WTC11 (cell line): ENCODE measurements at regions not wholly inside any gene's neighbourhood (a gene's known extent, or its start where the extent isn't known, plus 50 kb on each side); places are given as distances from the start of the nearest gene placed in this dataset.

Experiments used
- ATF2 ChIP-seq: sonication (generic); formaldehyde crosslinking; IDR thresholded peaks from 2 replicates; pipeline ENCODE4 v1.8.1; 2022; ENCODE audit warnings: low read depth, missing genetic modification reagents, borderline replicate concordance
- CREB1 ChIP-seq: sonication (generic); formaldehyde crosslinking; IDR thresholded peaks from 2 replicates; pipeline ENCODE4 v1.8.0; 2023; ENCODE audit warnings: mild to moderate bottlenecking, missing genetic modification reagents
- CREM ChIP-seq: sonication (generic); formaldehyde crosslinking; IDR thresholded peaks from 2 replicates; pipeline ENCODE4 v1.8.1; 2022; ENCODE audit warnings: mild to moderate bottlenecking, missing genetic modification reagents, moderate library complexity
- CTCF ChIP-seq: fragments of 200-600 bp; IDR thresholded peaks from 2 replicates; pipeline ENCODE4 v1.8.0; 2022; ENCODE audit warnings: antibody characterized with exemption
- E2F1 ChIP-seq: sonication (generic); formaldehyde crosslinking; IDR thresholded peaks from 2 replicates; pipeline ENCODE4 v1.8.0; 2022; ENCODE audit warnings: mild to moderate bottlenecking, missing genetic modification reagents
- E2F5 ChIP-seq: sonication (generic); formaldehyde crosslinking; IDR thresholded peaks from 2 replicates; pipeline ENCODE4 v1.8.1; 2022; ENCODE audit warnings: mild to moderate bottlenecking, moderate library complexity, missing genetic modification reagents
- IRF1 ChIP-seq: sonication (generic); formaldehyde crosslinking; IDR thresholded peaks from 2 replicates; pipeline ENCODE4 v1.8.0; 2023; ENCODE audit warnings: missing genetic modification reagents
- MAX ChIP-seq: sonication (generic); formaldehyde crosslinking; IDR thresholded peaks from 2 replicates; pipeline ENCODE4 v1.8.0; 2022; ENCODE audit warnings: mild to moderate bottlenecking, missing genetic modification reagents
- OVOL2 ChIP-seq: fragments of 250-450 bp; sonication (Bioruptor Pico); IDR thresholded peaks from 2 replicates; pipeline ENCODE4 v1.9.0; 2021; ENCODE audit warnings: mild to moderate bottlenecking, borderline replicate concordance
- SOX15 ChIP-seq: fragments of 250-450 bp; sonication (Bioruptor Pico); IDR thresholded peaks from 2 replicates; pipeline ENCODE4 v1.9.0; 2021; ENCODE audit warnings: mild to moderate bottlenecking
- ZNF121 ChIP-seq: sonication (generic); formaldehyde crosslinking; IDR thresholded peaks from 2 replicates; pipeline ENCODE4 v1.8.0; 2023; ENCODE audit warnings: missing genetic modification reagents
- ZNF232 ChIP-seq: sonication (generic); formaldehyde crosslinking; IDR thresholded peaks from 2 replicates; pipeline ENCODE4 v1.8.0; 2022; ENCODE audit warnings: mild to moderate bottlenecking, missing genetic modification reagents
- ZNF671 ChIP-seq: fragments of 250-450 bp; sonication (Bioruptor Pico); IDR thresholded peaks from 2 replicates; pipeline ENCODE4 v1.8.0; 2021; ENCODE audit warnings: mild to moderate bottlenecking

GRCh38 chr9:127556871-127557270, 55.2 kb upstream of the STXBP1 start:
- TF ChIP-seq SOX15 (CRISPR knock-in tag) (no peak), E2F1 (CRISPR knock-in tag) (no peak), MAX (CRISPR knock-in tag) (no peak), ZNF671 (CRISPR knock-in tag) (no peak), IRF1 (CRISPR knock-in tag) (no peak), CTCF (no peak), CREB1 (CRISPR knock-in tag) (no peak), CREM (CRISPR knock-in tag) (no peak), ATF2 (CRISPR knock-in tag) (no peak), ZNF232 (CRISPR knock-in tag) (no peak), ZNF121 (CRISPR knock-in tag) (peak; percentile 49; the same call in 1 of the 2 replicates), E2F5 (no peak), OVOL2 (no peak)
